ENCODE measurements at regions not wholly inside any gene's neighbourhood (a gene's known extent, or its start where the extent isn't known, plus 50 kb on each side); places are given as distances from the start of the nearest gene placed in this dataset.

- TF ChIP-seq E2F6 (IDR thresholded peaks at IDR 0.05) (no peak), USF2 (IDR thresholded peaks at IDR 0.05; ENCODE audit: low read length) (peak; percentile 96), SRF (IDR thresholded peaks at IDR 0.05; ENCODE audit: low read depth, low read length) (no peak), MAX (IDR thresholded peaks at IDR 0.05) (no peak; the same call in 1 of the 2 replicates), ATF2 (IDR thresholded peaks at IDR 0.05; ENCODE audit: low read length) (no peak), NRF1 (IDR thresholded peaks at IDR 0.05; ENCODE audit: low read depth, low read length) (no peak), KDM4A (IDR thresholded peaks at IDR 0.05; ENCODE audit: low read depth, low read length, severe bottlenecking) (peak; percentile 1), CTBP2 (IDR thresholded peaks at IDR 0.05; ENCODE audit: borderline replicate concordance, insufficient read depth, insufficient read length, low read length) (no peak), POLR2A (IDR thresholded peaks at IDR 0.05; ENCODE audit: control extremely low read depth in 1 of 2, low read depth in 2 of 2, low read length in 2 of 2) (peak; percentile 8 to 42; a peak in 2 of 3 replicates), JUND (IDR thresholded peaks at IDR 0.05; ENCODE audit: low read length) (no peak), CTCF (IDR thresholded peaks at IDR 0.05; ENCODE audit: control extremely low read depth in 1 of 3, insufficient read depth in 1 of 3, low read depth in 1 of 3, low read length in 3 of 3) (no peak), RFX5 (IDR thresholded peaks at IDR 0.05; ENCODE audit: borderline replicate concordance, low read depth, low read length) (no peak), TBP (IDR thresholded peaks at IDR 0.05; ENCODE audit: low read depth, low read length) (peak; percentile 70), CREB1 (IDR thresholded peaks at IDR 0.05) (no peak), NANOG (IDR thresholded peaks at IDR 0.05; ENCODE audit: insufficient read depth, low read depth, low read length, poor library complexity, severe bottlenecking) (no peak), CEBPB (IDR thresholded peaks at IDR 0.05; ENCODE audit: low read depth, low read length) (no peak), GABPA (IDR thresholded peaks at IDR 0.05; ENCODE audit: borderline replicate concordance, insufficient read depth, low read length) (peak; percentile 72; the same call in 1 of the 2 replicates), SP2 (IDR thresholded peaks at IDR 0.05; ENCODE audit: low read length) (no peak), SP1 (IDR thresholded peaks at IDR 0.05; ENCODE audit: low read depth, low read length) (no peak)
Observed at GRCh38 chr20:41692479-41693135, 74.4 kb upstream of the CHD6 start (continued).

Data from H1 (cell line).